ENCODE measurements at regions not wholly inside any gene's neighbourhood (a gene's known extent, or its start where the extent isn't known, plus 50 kb on each side); places are given as distances from the start of the nearest gene placed in this dataset.

DNA sequence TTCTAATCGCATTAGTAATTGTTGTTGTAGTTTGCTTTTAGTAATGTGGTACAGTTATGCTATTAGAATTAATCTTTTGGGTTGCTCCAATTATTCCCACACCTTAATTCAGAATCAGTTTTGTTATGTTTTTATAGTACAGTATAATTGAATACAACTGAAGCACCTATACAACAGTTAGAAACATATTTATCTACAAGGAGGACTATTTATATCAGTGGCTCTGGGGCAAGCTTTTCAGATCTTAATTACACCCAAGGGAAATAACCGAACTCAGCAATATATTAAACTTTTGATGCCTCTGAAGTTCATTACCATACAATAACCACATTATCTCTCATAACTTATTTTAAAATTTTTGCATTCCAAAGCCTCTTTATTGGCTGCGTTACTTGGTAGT is 74.4 kb downstream of the LHX9 start:
- TF ChIP-seq EZH2phosphoT487 (IDR thresholded peaks at IDR 0.05; ENCODE audit: borderline replicate concordance), result no peak
- TF ChIP-seq, protein P1, sequence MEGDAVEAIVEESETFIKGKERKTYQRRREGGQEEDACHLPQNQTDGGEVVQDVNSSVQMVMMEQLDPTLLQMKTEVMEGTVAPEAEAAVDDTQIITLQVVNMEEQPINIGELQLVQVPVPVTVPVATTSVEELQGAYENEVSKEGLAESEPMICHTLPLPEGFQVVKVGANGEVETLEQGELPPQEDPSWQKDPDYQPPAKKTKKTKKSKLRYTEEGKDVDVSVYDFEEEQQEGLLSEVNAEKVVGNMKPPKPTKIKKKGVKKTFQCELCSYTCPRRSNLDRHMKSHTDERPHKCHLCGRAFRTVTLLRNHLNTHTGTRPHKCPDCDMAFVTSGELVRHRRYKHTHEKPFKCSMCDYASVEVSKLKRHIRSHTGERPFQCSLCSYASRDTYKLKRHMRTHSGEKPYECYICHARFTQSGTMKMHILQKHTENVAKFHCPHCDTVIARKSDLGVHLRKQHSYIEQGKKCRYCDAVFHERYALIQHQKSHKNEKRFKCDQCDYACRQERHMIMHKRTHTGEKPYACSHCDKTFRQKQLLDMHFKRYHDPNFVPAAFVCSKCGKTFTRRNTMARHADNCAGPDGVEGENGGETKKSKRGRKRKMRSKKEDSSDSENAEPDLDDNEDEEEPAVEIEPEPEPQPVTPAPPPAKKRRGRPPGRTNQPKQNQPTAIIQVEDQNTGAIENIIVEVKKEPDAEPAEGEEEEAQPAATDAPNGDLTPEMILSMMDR (conservative IDR thresholded peaks at IDR 0.05; ENCODE audit: low read length), result no peak
